Myocyte (in vitro differentiated cells): ENCODE measurements at regions not wholly inside any gene's neighbourhood (a gene's known extent, or its start where the extent isn't known, plus 50 kb on each side); places are given as distances from the start of the nearest gene placed in this dataset.

ENCODE experiments used
- DNase-seq: peaks from one replicate; pipeline ENCODE4 v3.0.0-alpha.2; 2012; ENCODE audit warnings: low read depth

DNA sequence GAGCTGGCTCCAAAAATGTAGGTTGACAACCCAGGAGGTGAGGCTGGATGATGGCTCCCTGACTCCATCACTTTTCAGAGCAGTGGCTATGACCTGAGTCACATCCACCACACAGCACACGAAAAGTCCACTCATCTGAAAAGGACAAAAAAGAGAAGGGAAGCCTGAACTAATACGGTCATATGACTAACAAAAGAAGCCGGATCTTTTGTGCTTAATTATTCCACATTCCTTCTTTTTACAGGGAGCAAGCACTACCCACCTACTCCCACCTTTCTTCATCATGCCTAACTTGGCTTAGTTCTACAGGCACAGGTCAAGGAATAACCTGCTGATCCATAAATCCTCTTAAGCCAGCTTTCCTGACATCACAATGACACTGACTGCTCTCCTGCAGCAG, 601.3 kb upstream of the MIR17HG start:
- DNase-seq: no peak

DNA sequence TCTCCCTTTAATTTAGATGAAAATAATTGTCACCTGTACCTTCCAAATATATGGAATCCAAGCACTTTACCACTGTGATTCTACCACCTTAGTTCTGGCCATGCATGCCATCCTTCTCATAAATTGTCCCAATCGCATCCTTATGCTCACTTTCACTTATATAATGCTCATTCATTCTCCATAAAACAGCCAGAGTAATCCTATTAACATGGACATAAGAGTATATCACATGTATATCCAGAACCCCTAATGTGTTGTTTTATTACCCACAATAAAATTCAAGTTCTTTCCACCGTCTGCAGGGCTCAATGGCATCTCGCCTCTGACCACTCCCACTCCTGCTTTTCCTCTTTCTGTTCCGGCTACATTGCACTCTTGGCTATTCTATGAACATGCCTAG, 597.5 kb upstream of the MIR17HG start:
- no peak for DNase-seq

DNA sequence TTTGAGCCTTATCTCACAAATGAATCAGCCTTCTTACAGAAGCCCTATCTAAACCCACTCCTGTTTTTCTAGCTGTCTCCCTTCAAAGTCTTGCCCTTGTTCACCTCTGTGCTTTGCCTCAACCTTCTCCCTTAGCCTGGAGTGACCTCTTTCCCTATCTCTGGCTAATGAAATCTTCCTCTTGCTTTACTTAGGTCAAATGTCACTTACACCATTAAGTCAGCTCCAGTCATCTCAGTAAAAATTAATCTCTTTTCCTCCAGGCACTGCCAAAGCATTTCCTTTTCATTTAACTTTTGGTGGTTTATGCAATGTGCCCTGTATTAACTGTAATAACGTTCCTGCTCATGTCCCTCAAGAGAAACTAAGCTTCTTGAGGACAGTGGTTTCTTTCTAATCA, 596.5 kb upstream of the MIR17HG start:
- no peak for DNase-seq

DNA sequence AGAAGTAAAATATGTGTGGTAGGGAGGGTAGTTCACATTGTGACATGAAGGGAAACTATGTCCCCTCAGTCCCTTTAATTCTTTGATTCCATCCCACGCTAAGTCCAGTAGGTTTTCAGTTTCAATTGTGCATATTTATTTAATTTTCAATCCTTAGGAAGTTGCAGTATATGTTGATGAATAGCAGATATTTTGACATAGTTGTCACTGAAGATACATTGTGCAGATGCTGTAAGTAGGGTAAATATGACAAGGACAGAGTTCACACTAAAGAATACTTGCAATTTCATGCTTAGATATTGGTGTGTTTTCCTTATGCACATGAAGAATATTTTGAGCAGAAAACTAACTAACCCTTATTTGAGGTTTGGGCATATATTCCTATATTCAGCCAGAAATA, 595.4 kb upstream of the MIR17HG start:
- DNase-seq: no peak

DNA sequence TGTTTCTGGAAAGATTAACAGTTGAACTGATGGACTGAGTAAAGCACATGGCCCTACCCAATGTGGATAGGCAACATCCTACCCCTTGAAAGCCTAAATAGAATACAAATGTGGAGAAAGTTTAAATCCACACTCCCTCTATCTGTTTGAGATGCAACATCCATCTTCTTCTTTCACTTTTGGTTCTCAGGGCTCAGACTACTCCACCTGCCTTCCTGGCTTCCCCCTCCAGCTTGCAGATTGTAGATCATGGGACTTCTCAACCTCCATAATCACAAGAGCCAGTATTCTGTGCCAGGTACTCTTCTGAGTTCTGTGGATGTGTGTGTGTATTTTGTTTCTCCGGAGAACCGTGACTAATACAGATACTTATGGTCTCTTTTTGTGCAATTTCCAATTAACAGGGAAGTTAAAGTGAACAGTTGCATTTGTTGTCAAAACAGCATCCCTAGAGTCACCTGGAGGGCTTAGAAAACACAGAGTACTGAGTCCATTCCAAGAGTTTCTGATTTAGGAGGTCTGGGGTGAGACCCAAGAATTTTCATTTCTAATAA, 590.3 kb upstream of the MIR17HG start:
- DNase-seq: no peak

DNA sequence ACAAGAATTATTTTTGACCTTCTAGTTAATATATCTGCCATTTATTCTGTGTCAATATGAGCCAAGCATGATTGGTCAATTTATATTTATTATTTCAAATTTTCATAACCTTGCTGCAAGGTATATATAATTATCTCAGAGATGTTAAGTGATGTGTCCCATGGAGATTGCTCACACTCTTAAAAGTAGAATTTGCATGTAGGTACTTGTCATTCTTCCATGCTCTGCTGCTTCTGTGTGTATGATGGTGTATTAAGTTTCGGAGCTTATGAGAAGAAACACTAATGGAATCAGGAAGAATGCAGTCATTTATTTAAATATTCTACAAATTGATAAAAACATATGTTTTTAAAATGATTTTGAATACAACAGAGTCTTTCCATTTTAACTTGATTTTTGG, 586.8 kb upstream of the MIR17HG start:
- DNase-seq: no peak

DNA sequence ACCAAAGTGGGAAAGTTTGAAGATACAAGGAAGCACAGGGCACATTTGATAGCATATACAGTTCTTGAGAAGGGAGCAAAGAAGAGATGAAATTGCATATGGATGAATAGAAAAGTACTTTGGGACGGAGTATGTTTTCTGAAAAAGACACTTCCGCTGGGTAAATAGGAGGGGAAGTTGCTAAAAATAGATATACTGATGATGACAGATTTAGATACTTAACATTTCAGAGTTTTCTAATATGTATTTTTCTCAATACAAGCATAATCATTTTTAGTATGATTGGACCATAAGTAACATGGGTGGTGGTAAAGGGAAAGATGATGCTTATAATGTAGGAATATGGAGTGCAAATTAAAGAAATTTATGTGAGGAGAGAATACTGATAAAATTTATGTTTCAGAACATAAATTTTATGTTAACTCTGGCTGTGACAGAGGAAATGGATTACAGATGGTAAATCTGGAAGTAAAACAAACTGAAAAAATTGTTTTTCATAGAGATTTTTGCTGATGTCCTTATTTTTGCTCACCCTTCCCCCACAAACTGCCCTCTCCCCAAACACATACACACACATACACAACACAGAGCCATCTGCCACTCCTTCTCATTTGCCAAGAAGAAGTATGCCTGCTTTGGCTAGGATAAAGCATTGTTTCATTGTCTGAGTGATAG, 583.9 kb upstream of the MIR17HG start:
- no peak for DNase-seq

DNA sequence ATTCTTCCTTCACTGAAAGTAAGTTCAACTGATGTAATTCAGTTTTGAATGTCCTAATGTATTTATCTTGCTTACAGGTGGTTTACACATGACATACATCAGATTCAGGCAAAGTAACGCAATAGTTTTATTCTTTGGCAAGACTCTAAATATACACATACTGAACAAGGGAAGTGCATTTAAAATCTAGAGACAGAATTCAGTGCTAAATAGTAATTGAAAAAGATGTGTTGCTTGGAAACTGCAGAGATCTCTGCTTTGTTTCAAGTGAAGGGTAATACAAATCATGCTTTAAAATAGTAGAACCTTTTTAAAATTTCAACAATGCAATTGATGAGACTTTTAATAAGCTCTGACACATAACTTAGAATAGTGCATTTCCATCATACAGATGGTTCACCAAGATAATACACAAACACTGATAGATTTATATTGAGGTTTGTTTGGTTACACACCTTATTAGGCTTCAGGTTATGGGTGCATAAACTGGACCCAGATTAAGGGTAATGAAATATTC, 581.0 kb upstream of the MIR17HG start:
- DNase-seq: no peak

DNA sequence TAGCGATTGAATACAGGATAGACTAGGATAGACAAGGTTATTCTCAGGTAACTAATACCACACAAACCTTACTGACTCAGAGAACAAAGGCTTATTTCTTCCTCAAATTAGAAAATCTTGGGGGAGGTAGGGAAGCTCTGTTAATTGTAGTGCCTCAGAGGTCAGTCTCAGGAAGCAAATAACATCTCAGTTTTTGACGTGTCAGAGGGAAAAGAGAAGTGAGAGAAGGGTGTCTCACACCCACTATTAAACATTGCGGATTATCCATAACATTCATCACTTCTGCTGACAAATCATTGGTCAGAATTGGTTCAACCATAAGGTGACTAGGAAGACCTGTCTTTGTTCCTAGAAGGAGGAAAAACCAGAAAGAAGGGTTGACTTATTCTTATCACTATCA, 579.4 kb upstream of the MIR17HG start:
- no peak for DNase-seq

DNA sequence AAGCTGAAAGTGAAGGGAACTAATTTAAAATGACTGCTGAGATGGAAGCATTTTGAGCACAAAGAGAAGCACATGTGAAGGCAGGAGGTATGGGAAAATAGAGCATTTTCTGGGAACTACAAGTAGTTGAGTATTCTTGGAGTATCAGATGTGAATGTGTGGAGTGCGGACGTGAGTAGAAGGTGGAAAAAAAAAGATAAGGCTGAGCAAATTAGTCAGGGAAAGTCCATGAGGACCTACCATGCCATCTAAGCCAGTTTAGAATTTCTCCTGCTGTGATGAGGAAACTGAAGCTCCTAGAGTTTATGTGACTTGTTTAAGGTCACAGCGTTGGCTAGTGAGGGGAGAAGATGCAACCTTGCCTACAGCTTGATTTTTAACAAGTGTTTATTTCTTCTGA, 578.1 kb upstream of the MIR17HG start:
- no peak for DNase-seq

DNA sequence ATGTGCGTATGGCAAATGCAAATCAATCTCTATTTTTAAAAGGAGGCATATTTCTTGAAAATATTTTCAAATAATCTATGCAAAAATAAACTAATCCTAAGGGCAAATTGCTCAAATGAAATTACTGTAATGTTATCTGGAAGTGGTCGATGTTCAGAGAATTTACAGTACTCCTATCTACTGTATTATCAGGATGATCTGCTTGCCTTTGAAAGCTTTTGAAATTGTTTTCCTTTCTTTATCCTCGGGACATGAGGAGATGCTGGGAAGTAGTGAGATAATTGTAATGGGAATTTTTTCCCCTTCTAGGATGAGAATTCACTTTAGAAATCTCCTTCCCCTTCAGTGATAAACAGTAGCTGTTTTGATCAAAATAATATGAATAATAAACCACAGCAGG, 577.2 kb upstream of the MIR17HG start:
- DNase-seq: no peak

DNA sequence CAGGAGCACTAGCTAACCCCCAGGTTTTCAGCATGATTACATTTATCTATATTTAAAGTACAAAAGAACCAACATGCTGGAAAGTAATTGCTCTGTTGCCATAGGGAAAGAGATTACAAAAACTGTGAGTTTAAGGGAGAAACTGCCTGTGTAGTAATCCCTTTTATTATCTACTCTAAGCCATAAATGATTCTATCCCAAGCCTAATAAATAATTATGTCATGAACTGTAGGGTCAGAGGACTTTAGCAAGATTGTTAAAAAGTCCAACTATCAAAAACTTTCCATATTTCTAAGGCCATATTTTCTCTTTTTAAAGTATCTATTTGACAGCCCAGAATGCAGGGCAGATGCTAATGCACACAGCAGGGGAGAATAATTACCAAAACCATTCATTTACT, 573.8 kb upstream of the MIR17HG start:
- DNase-seq: no peak

DNA sequence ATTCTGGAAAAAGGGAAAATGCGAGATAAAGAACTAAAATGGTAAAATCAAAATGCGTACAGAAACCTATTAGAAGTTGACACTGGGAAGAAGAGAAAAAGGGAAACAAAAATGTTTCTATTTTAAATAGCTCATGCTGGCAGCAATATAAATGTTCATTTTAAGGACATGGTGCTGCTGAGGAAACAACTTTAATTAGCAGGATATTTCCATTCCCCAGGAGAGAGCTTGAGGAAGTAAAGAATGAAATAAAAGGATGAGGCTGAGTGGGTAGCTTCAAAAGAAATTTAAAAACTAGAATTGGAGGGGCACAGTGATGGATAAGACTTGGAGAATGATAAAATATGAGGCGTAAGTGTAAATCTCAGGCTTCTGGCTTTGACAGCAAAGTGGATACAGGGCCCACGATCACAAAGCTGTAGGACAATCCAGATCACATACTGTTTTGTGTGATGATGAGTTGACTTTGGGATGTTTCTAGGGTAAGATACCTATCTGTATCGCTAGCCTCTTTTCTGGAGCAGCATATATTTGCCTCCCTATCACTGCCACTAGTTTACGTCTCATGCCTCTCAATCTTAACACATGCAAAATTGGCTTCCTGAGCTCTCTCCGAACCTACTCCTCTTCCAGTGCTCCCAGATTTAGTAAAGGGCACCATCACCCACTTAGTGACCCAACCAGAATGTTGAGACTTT, 571.3 kb upstream of the MIR17HG start:
- no peak for DNase-seq

DNA sequence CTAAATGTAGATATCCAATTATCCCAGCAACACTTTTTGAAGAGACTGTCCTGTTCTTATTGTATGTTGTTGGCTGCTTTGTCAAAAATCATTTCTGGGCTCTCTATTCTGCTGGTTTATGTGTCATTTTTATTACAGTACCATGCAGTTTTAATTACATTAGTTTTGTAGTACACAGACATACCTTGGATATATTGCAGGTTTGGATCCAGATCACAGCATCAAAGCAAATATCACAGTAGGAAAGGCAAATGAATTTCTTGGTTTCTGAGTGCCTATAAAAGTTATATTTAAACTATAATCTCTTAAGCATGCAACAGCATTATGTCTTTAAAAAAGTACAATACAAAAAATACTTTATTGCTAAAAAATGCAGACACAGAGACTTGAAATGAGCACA, 564.2 kb upstream of the MIR17HG start:
- no peak for DNase-seq

DNA sequence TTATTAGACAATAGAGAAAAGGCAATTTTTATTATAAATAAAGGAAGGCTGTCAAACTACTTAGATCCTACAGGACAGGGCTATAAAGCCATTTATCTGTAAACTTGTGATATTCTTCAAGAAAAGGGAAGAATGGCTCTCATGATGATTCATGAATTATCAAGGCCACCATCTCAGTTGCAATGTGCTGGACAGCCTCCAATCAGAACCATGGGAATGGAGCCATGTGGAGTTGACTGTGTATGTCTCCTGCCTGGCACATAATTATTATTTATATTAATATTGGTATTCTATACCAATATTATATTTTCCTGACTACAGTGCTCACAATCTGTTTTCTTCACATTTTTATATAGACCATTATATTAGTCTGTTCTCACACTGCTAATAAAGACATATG, 560.5 kb upstream of the MIR17HG start:
- no peak for DNase-seq

DNA sequence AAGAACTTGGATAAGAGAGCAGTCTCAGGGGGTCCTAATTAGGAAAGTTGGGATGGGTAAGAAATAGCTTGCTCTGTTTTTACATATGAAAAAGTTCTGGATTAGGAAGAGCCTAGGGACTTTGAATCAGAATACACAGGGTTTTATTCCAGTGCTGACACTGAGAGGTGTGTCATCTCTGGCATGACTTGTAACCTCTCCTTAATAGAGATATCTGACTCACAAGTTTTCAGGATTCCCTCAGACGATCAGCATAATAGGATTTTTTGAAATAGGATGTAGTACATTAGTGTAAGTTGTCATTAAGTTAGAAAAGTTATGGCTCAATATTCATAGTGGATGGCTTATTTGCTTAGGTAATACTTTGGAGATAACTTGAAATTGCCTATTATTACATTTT, 555.2 kb upstream of the MIR17HG start:
- DNase-seq: peak; percentile 12

DNA sequence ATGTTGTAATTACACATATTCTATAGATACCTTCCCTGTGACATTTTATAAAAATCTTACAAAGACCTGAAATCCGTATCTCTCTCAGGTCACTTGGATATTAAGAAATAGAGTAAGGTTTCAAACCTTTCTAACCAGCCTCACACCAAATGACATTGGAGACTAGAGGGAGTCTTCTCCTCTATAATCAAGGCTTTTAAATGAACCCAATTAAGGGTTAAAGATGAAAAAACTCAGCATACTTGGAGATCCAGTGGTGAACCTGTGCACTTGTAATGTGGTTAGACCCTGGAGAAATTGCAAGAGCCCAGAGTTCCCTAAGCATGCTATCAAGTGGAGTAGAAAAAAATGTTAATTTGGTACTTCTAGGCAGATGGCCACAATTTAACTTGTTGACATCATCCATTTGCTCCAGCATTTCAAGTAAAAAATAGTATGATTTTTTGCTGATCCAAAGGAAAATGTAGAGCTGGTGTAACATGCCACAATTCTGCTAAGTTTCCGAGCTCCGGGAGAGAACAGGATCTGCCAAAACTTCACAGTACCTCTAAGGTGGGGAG, 554.1 kb upstream of the MIR17HG start:
- DNase-seq: peak; percentile 4

DNA sequence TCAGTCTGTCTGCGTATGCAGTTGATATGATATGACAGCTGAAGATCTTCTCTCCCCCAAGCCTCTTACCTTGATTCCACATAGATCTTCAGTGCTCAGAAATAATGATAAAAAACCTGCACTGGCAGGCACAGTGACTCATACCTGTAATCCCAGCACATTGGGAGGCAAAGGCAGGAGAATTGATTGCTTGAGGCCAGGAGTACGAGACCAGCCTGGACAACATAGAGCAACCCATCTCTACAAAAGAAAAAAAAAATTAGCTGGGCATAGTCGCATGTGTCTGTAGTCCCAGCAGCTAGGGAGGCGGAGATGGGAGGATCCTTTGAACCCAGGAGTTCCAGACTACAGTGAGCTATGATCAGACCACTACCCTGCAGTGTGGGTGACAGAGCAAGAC, 551.0 kb upstream of the MIR17HG start:
- DNase-seq: no peak

DNA sequence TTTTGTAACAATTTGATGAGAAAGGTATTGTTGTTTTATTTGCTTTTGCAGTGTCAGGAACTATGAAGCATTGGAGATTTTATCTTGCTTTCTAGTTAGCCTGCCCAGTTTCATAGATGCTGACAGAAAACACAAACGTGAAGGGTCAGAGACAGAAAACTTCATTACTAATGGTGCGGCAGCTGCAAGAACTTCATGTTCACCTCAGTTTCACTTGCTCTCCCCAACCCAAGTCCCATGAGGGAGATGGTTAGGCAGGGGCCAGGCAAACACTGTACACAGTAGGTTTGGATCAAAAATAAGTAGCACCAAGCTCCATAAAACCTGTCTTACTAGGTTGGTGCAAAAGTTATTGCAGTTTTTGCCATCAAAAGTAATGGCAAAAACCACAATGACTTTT, 550.2 kb upstream of the MIR17HG start:
- DNase-seq: no peak

DNA sequence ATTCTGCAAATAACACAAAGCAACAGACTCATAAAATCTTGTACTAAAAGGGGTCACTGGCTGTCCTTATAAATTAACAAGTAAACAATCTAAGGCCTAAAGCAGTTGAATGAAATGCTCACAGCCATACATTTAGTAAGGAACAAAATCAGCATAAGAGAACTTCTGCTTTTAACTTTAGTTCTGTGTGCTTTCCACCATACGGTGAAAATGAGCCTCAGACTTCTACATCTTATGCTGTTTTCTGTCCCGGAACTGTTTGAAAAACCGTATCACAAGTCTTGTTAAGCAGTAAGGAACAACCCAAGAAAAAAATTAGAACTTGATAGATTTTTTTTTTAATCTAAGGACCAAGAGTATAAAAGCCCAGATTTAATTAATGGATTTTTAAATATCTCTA, 549.1 kb upstream of the MIR17HG start:
- no peak for DNase-seq

DNA sequence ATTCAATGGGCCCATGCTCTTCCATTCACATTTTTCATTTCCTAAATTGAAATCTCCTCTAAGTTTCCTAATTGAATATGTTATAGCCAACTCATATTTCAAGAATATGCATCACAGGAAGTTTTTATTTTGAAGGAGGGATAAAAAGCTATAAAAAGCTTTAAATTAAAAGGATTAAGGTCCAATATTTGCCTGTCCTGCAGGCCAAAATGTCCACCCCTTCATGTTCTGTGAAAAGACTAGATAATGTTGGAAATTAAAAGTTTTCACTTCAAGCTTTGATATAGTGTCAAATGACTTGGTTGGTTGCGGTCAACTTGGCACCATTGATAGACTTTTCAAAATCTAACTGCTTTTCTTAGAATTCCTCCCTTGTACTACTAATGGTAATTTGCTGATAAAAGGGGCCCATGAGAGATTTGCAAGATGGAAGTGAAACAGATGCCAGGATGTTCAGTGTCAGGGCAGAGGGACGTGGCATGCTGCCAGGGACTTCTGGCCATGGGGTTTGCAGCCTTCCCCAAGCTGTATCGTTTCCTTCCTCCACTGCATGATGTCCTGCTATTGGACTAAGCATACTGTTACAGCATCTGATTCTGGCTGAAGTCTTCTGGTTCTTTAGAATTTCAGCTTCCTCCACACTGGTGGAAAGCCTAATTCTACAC, 547.3 kb upstream of the MIR17HG start:
- peak; percentile 46 for DNase-seq

DNA sequence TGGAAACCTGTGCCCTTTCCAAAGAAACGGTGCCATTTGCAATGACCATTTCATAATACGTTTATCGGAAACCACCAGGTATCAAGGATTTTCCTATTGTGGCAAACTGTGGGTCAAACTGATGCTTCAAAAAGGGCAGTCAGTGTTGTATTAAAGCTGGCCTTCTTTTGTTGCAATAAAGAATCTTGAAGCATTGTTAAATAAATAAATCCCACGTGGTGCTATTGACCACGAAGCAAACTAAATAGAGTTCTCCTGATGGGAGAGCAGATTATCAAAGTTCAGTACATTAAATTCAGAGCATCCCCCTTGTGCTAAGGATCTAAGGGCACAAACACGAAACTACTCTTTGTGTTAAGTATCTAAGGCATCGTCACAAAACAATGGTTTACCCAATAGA, 545.9 kb upstream of the MIR17HG start:
- DNase-seq: no peak
